K562 (cell line): ENCODE measurements at regions not wholly inside any gene's neighbourhood (a gene's known extent, or its start where the extent isn't known, plus 50 kb on each side); places are given as distances from the start of the nearest gene placed in this dataset.

Source experiments
- ATAC-seq: fragments of 200-7000 bp; cut with Tn5 transposase; 3 replicates; pipeline ENCODE4 v1.9.1; 2020; ENCODE audit warnings: moderate library complexity
- BruUV-seq: library from RNA; stranded (reverse); fragments of 400-500 nt; replicated peaks from 2 replicates; lab custom pipeline; 2021; lab: Mats Ljungman, UMichigan
- CTCF ChIA-PET: fragments of 300-600 bp; formaldehyde crosslinking; extraction: SDS; loops from one replicate; lab custom pipeline; 2021; ENCODE audit warnings: low intra/inter-chr PET ratio; lab: Yijun Ruan, JAX
- POLR2A ChIA-PET: fragments of 300-600, 350-650 bp; sonication (Branson Sonifier 250); formaldehyde crosslinking; extraction: SDS; loops from one replicate; lab custom pipeline; 2021; ENCODE audit warnings: antibody characterized with exemption, inconsistent platforms; lab: Yijun Ruan, JAX
- DNase-seq, 4 experiments: peaks; one replicate each; pipeline versions ENCODE4 v3.0.0 to v3.0.0-alpha.2; 2011 to 2018; ENCODE audit warnings: low spot score in 3 of 4, mixed read lengths in 3 of 4; ENCODE audit errors: extremely low read depth in 1 of 4
- FAIRE-seq: peaks from 2 replicates; lab custom pipeline; 2011; peaks lifted over from hg19 to GRCh38; lab: Jason Lieb, UNC
- H2AFZ ChIP-seq: 2 replicates; pipeline ENCODE4 v1.6.0; 2011; ENCODE audit warnings: low read depth, low read length, control low read depth, inconsistent platforms
- H3K27ac ChIP-seq: fragments of 200-600 bp; 3 replicates; pipeline ENCODE4 v1.8.0; 2011; ENCODE audit warnings: low read depth, mild to moderate bottlenecking, control low read depth, inconsistent platforms, low read length, moderate library complexity, mixed read lengths; ENCODE audit errors: extremely low read depth
- H3K27me3 ChIP-seq, 2 experiments: fragments of 300-600 bp in 1 of 2; 2 replicates in 1 of 2; 3 replicates in 1 of 2; pipeline versions ENCODE4 v1.6.0 to v1.8.0; 2011; ENCODE audit warnings: inconsistent platforms in 2 of 2, low read length in 2 of 2, mild to moderate bottlenecking in 1 of 2, mixed read lengths in 1 of 2, moderate library complexity in 1 of 2; ENCODE audit not compliant: control insufficient read depth in 2 of 2, insufficient read depth in 2 of 2
- H3K36me3 ChIP-seq: fragments of 300-600 bp; 3 replicates; pipeline ENCODE4 v1.8.0; 2011; ENCODE audit warnings: mild to moderate bottlenecking, low read length, inconsistent platforms; ENCODE audit not compliant: control insufficient read depth, insufficient read depth
- H3K4me1 ChIP-seq, 2 experiments: fragments of 200-600 bp in 1 of 2; replicated peaks in 1 of 2; 2 replicates in 1 of 2; 3 replicates in 1 of 2; pipeline versions ENCODE4 v1.5.1 to v1.8.0; 2011; ENCODE audit warnings: inconsistent platforms in 2 of 2, low read length in 2 of 2, mild to moderate bottlenecking in 1 of 2, mixed read lengths in 1 of 2, moderate library complexity in 1 of 2; ENCODE audit not compliant: control insufficient read depth in 2 of 2, insufficient read depth in 2 of 2
- H3K4me2 ChIP-seq: 2 replicates; pipeline ENCODE4 v1.6.1; 2011; ENCODE audit warnings: low read length, control low read depth, inconsistent platforms, mixed read lengths; ENCODE audit not compliant: insufficient read depth
- H3K4me3 ChIP-seq: fragments of 200-600 bp; sonication (generic), shearing (Covaris generic); 2 replicates; pipeline ENCODE4 v1.5.1; 2016; ENCODE audit warnings: control low read depth, inconsistent platforms
- H3K79me2 ChIP-seq: fragments of 200-600 bp; 3 replicates; pipeline ENCODE4 v1.8.0; 2011; ENCODE audit warnings: low read length, inconsistent platforms; ENCODE audit not compliant: control insufficient read depth, insufficient read depth
- H3K9ac ChIP-seq, 2 experiments: 2 replicates each; pipeline versions ENCODE4 v1.6.0 to v1.6.1; 2011; ENCODE audit warnings: low read depth in 2 of 2, low read length in 2 of 2, control low read depth in 1 of 2, inconsistent platforms in 1 of 2, mild to moderate bottlenecking in 1 of 2, mixed read lengths in 1 of 2; ENCODE audit not compliant: insufficient read depth in 1 of 2
- H3K9me1 ChIP-seq: one replicate; pipeline ENCODE4 v1.6.0; 2011; ENCODE audit warnings: inconsistent platforms, mild to moderate bottlenecking, low read length, moderate library complexity; ENCODE audit not compliant: control insufficient read depth, insufficient read depth
- H3K9me3 ChIP-seq: replicated peaks from 2 replicates; pipeline ENCODE4 v1.5.1; 2011; ENCODE audit warnings: low read depth, low read length, inconsistent platforms; ENCODE audit not compliant: control insufficient read depth, insufficient read depth
- H4K20me1 ChIP-seq: replicated peaks from 2 replicates; pipeline ENCODE4 v1.6.1; 2011; ENCODE audit warnings: low read length, inconsistent platforms, mixed read lengths; ENCODE audit not compliant: control insufficient read depth, insufficient read depth
- ARID1B ChIP-seq: fragments of 450-650 bp; IDR thresholded peaks from 2 replicates; pipeline ENCODE4 v1.6.1; 2016; ENCODE audit warnings: antibody characterized with exemption, mild to moderate bottlenecking, inconsistent platforms
- CLOCK ChIP-seq: fragments of 250-450 bp; sonication (Bioruptor Pico); IDR thresholded peaks from 2 replicates; pipeline ENCODE4 v1.4.0; 2020; ENCODE audit warnings: mild to moderate bottlenecking, moderate library complexity, borderline replicate concordance
- FOS ChIP-seq: IDR thresholded peaks from 3 replicates; pipeline ENCODE4 v1.6.1; 2011; ENCODE audit not compliant: insufficient read length; ENCODE audit errors: extremely low read depth
- KDM2B ChIP-seq: fragments of 250-450 bp; sonication (Bioruptor Pico); IDR thresholded peaks from 2 replicates; pipeline ENCODE4 v1.8.0; 2021; ENCODE audit warnings: mild to moderate bottlenecking, moderate library complexity
- PHF21A ChIP-seq: fragments of 450-650 bp; IDR thresholded peaks from 2 replicates; pipeline ENCODE4 v1.6.1; 2017; ENCODE audit warnings: low read depth, borderline replicate concordance
- SMARCA4 ChIP-seq: fragments of 450-650 bp; IDR thresholded peaks from 2 replicates; pipeline ENCODE4 v1.6.1; 2016
- SMARCB1 ChIP-seq: IDR thresholded peaks from 2 replicates; pipeline ENCODE4 v1.6.1; 2011; ENCODE audit warnings: improper control_type of control experiment, low read depth; ENCODE audit not compliant: insufficient read length
- TBP ChIP-seq: optimal IDR thresholded peaks from 2 replicates; pipeline ENCODE3; 2011; ENCODE audit warnings: low read depth, low read length, improper control_type of control experiment
- ZNF24 ChIP-seq: fragments of 450-650 bp; IDR thresholded peaks from 2 replicates; pipeline ENCODE4 v1.6.1; 2016
- ZNF274 ChIP-seq: IDR thresholded peaks from 2 replicates; pipeline ENCODE4 v1.6.1; 2011; ENCODE audit warnings: low read depth, mild to moderate bottlenecking, low read length, moderate library complexity, borderline replicate concordance
- ZNF398 ChIP-seq: fragments of 250-450 bp; sonication (Bioruptor Pico); IDR thresholded peaks from 2 replicates; pipeline ENCODE4 v1.8.0; 2021; ENCODE audit warnings: moderate library complexity, mild to moderate bottlenecking, inconsistent platforms
- ZNF444 ChIP-seq: fragments of 250-450 bp; sonication (Bioruptor Pico); IDR thresholded peaks from 2 replicates; pipeline ENCODE4 v1.4.0; 2020; ENCODE audit warnings: mild to moderate bottlenecking, moderate library complexity
- ZNF551 ChIP-seq: fragments of 250-450 bp; sonication (Bioruptor Pico); IDR thresholded peaks from 2 replicates; pipeline ENCODE4 v1.5.0; 2021; ENCODE audit warnings: mild to moderate bottlenecking, moderate library complexity
- ZNF766 ChIP-seq: fragments of 200-800 bp; sonication (Bioruptor generic); conservative IDR thresholded peaks from 2 replicates; pipeline ENCODE4 v1.6.1; 2016; ENCODE audit warnings: missing genetic modification characterization, missing compliant biosample characterization
- WGBS: fragments of 100-300 bp; shearing (Covaris generic); methylation state at CpG from one replicate; pipeline ENCODE4 v1.1.6; 2016; ENCODE audit warnings: low coverage, mixed read lengths; ENCODE audit not compliant: insufficient coverage; ENCODE audit errors: missing lambda C conversion rate; 5-methylcytosine and 5-hydroxymethylcytosine counted together
- in situ Hi-C: fragments of 300-500 bp; cut with MboI; formaldehyde crosslinking; loops from 4 replicates; pipeline ENCODE4 v1.15.0; 2018; ENCODE audit warnings: inconsistent platforms, mixed read lengths
- intact Hi-C: fragments of 100-400 bp; cut with micrococcal nuclease; formaldehyde crosslinking; loops from 2 replicates; pipeline ENCODE4 v1.14.2; 2022
- TF ChIP-seq, protein P1 (sequence below): sonication (generic); formaldehyde crosslinking; IDR thresholded peaks from 2 replicates; pipeline ENCODE4 v1.8.0; 2022; ENCODE audit warnings: missing genetic modification reagents, mild to moderate bottlenecking, borderline replicate concordance
- TF ChIP-seq, protein P2 (sequence below): sonication (generic); formaldehyde crosslinking; IDR thresholded peaks from 2 replicates; pipeline ENCODE4 v1.8.0; 2022; ENCODE audit warnings: mild to moderate bottlenecking, low read depth, missing genetic modification reagents

DNA sequence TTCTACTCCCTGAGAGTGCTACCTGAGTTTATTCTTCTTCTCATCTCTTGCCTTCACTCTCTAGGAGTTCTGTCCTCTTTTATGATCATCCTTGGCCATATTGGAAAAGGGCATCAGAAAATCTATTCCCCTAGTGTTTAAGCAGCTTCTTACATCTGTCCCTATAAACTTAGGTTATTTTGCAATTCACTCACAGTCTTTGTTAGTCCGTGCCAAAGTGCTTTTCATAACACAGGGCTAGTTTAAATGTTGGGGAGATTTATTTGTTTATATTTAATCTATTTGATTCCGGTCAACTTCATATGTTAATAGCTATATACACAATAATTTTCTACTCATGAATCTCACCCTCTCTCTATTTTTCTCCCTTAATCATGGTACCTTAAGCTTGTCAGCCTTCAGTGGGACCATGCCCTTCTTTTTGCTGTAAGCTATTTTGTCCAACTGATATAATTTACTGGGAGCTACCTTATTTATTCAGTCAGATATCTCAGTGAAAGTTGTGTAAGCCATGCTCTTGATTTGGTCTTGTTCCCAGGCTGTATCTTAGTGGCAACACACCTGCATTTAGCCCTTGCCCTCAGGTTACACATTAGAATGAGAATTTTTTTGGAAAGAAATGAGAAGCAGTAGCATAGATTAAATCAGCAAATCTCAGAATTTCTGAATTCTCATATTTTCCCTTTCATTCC is 106.3 kb upstream of the SMYD2 start:
- Histone ChIP-seq H2AFZ (no peak overlapping the region), H3K4me3 (no peak overlapping the region), H3K27me3 (no peaks in the 10 kb centered on the region), H3K9me1 (no peaks in the 10 kb centered on the region), H4K20me1 (no peaks in the 10 kb centered on the region), H3K27ac (no peak overlapping the region), H3K4me1 (no peaks in the 10 kb centered on the region), H3K9me3 (no peaks in the 10 kb centered on the region), H3K79me2 (no peaks in the 10 kb centered on the region), H3K36me3 (no peaks in the 10 kb centered on the region), H3K9ac (no peak overlapping the region), H3K4me2 (no peak overlapping the region)
- BruUV-seq: no TSS peak
- DNase-seq: no peak
- in situ Hi-C loops: no loop called here
- WGBS: 0% methylated on average over 2 of the region's 2 CpGs
- intact Hi-C loops: no loop called here
- no peak for FAIRE-seq
- ChIA-PET CTCF (no interaction called here), POLR2A (interaction anchor here (0.5 kb wide), 1 partner anchor 43 kb away, joined by 3 read pairs; no protein-coding TSS in a partner anchor)
- no peak for ATAC-seq
- TF ChIP-seq ZNF444 (CRISPR knock-in tag) (no peak), FOS (no peak), ARID1B (no peak), SMARCB1 (no peak), SMARCA4 (no peak), ZNF398 (CRISPR knock-in tag) (no peak), ZNF766 (CRISPR knock-in tag) (no peak), ZNF551 (CRISPR knock-in tag) (no peak), ZNF24 (no peak), KDM2B (CRISPR knock-in tag) (no peak), ZNF274 (no peak), TBP (no peak), CLOCK (CRISPR knock-in tag) (no peak), PHF21A (no peak)
- TF ChIP-seq, protein P1, sequence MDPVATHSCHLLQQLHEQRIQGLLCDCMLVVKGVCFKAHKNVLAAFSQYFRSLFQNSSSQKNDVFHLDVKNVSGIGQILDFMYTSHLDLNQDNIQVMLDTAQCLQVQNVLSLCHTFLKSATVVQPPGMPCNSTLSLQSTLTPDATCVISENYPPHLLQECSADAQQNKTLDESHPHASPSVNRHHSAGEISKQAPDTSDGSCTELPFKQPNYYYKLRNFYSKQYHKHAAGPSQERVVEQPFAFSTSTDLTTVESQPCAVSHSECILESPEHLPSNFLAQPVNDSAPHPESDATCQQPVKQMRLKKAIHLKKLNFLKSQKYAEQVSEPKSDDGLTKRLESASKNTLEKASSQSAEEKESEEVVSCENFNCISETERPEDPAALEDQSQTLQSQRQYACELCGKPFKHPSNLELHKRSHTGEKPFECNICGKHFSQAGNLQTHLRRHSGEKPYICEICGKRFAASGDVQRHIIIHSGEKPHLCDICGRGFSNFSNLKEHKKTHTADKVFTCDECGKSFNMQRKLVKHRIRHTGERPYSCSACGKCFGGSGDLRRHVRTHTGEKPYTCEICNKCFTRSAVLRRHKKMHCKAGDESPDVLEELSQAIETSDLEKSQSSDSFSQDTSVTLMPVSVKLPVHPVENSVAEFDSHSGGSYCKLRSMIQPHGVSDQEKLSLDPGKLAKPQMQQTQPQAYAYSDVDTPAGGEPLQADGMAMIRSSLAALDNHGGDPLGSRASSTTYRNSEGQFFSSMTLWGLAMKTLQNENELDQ: no peak
- TF ChIP-seq, protein P2, sequence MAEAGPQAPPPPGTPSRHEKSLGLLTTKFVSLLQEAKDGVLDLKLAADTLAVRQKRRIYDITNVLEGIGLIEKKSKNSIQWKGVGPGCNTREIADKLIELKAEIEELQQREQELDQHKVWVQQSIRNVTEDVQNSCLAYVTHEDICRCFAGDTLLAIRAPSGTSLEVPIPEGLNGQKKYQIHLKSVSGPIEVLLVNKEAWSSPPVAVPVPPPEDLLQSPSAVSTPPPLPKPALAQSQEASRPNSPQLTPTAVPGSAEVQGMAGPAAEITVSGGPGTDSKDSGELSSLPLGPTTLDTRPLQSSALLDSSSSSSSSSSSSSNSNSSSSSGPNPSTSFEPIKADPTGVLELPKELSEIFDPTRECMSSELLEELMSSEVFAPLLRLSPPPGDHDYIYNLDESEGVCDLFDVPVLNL: no peak
